PC-3 (cell line): ENCODE measurements at regions not wholly inside any gene's neighbourhood (a gene's known extent, or its start where the extent isn't known, plus 50 kb on each side); places are given as distances from the start of the nearest gene placed in this dataset.
"Not testable (repeated sequence)": the region's sequence is repeated elsewhere in the genome, so short reads cannot be mapped to it uniquely, and the experiment has no call there.

Source experiments
- EZH2 ChIP-seq: fragments of 300-600 bp; sonication (generic); IDR thresholded peaks from one replicate; pipeline ENCODE4 v1.6.1; 2017; ENCODE audit warnings: antibody characterized with exemption, mild to moderate bottlenecking, low read length; ENCODE audit not compliant: unreplicated experiment
- EZH2phosphoT487 ChIP-seq: fragments of 300-600 bp; sonication (generic); IDR thresholded peaks from 2 replicates; pipeline ENCODE4 v1.6.1; 2018; ENCODE audit warnings: mild to moderate bottlenecking, antibody characterized with exemption, low read length, borderline replicate concordance
- TF ChIP-seq, protein P1 (sequence below): fragments of 300-600 bp; sonication (generic); conservative IDR thresholded peaks from 2 replicates; pipeline ENCODE4 v1.5.1; 2017; ENCODE audit warnings: antibody characterized with exemption, low read depth, mild to moderate bottlenecking, low read length

DNA sequence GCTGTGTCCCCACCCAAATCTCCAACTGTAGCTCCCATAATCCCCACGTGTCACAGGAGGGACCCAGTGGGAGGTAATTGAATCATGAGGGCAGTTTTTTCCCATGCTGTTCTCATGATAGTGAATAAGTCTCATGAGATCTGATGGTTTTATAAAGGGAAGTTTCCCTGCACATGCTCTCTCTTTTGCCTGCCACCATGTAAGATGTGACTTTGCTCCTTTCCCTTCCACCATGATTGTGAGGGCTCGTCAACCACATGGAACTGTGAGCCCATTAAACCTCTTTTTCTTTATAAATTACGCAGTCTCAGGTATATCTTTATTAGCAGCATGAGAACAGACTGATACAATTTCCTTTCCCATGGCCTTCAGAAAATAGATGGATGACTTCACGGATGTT is 76.8 kb upstream of the ATP8B1 start:
- TF ChIP-seq, protein P1, sequence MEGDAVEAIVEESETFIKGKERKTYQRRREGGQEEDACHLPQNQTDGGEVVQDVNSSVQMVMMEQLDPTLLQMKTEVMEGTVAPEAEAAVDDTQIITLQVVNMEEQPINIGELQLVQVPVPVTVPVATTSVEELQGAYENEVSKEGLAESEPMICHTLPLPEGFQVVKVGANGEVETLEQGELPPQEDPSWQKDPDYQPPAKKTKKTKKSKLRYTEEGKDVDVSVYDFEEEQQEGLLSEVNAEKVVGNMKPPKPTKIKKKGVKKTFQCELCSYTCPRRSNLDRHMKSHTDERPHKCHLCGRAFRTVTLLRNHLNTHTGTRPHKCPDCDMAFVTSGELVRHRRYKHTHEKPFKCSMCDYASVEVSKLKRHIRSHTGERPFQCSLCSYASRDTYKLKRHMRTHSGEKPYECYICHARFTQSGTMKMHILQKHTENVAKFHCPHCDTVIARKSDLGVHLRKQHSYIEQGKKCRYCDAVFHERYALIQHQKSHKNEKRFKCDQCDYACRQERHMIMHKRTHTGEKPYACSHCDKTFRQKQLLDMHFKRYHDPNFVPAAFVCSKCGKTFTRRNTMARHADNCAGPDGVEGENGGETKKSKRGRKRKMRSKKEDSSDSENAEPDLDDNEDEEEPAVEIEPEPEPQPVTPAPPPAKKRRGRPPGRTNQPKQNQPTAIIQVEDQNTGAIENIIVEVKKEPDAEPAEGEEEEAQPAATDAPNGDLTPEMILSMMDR, result not testable (repeated sequence)
- not testable (repeated sequence) for TF ChIP-seq EZH2, EZH2phosphoT487
